NCI-H1436 (cell line): ENCODE measurements at regions not wholly inside any gene's neighbourhood (a gene's known extent, or its start where the extent isn't known, plus 50 kb on each side); places are given as distances from the start of the nearest gene placed in this dataset.
"Not testable (repeated sequence)": the region's sequence is repeated elsewhere in the genome, so short reads cannot be mapped to it uniquely, and the experiment has no call there.

Experiments
- DNase-seq: peaks from one replicate; lab custom pipeline; 2025; lab: John Stamatoyannopoulos, UW

GRCh38 chr6:22349051-22349450 lies 52.2 kb upstream of the PRL start:
- no peak for DNase-seq

- DNase-seq = no peak
These were observed 52.7 kb upstream of the PRL start for GRCh38 chr6:22349528-22349927.

- no peak for DNase-seq
These were observed 53.3 kb upstream of the PRL start for GRCh38 chr6:22350109-22350508.

- no peak for DNase-seq
These were observed 56.3 kb upstream of the PRL start for GRCh38 chr6:22353101-22353500.

- DNase-seq = no peak
These were observed 59.6 kb upstream of the PRL start for GRCh38 chr6:22356362-22356940.

GRCh38 chr6:22357724-22358189 lies 60.9 kb upstream of the PRL start:
- DNase-seq = no peak

- DNase-seq = no peak
These were observed 64.7 kb upstream of the PRL start for GRCh38 chr6:22361576-22361975.

- no peak for DNase-seq
These were observed 65.5 kb upstream of the PRL start for GRCh38 chr6:22362361-22362760.

GRCh38 chr6:22363166-22363713 lies 66.4 kb upstream of the PRL start:
- DNase-seq = no peak

- no peak for DNase-seq
These were observed 66.9 kb upstream of the PRL start for GRCh38 chr6:22363714-22364239.

GRCh38 chr6:22364306-22364705 lies 67.5 kb upstream of the PRL start:
- no peak for DNase-seq

GRCh38 chr6:22366214-22366613 lies 69.4 kb upstream of the PRL start:
- no peak for DNase-seq

GRCh38 chr6:22367346-22367745 lies 70.5 kb upstream of the PRL start:
- DNase-seq = no peak

GRCh38 chr6:22368794-22369193 lies 72.0 kb upstream of the PRL start:
- DNase-seq = no peak

- no peak for DNase-seq
These were observed 76.1 kb upstream of the PRL start for GRCh38 chr6:22372922-22373321.

GRCh38 chr6:22374950-22375349 lies 78.1 kb upstream of the PRL start:
- not testable (repeated sequence) for DNase-seq

- DNase-seq = not testable (repeated sequence)
These were observed 79.5 kb upstream of the PRL start for GRCh38 chr6:22376293-22376692.

- DNase-seq = not testable (repeated sequence)
These were observed 81.7 kb upstream of the PRL start for GRCh38 chr6:22378536-22378935.

- DNase-seq = no peak
These were observed 83.4 kb upstream of the PRL start for GRCh38 chr6:22380236-22380635.

GRCh38 chr6:22381845-22382544 lies 85.2 kb upstream of the PRL start:
- DNase-seq = no peak

- DNase-seq = no peak
These were observed 86.2 kb upstream of the PRL start for GRCh38 chr6:22383016-22383415.

GRCh38 chr6:22392711-22393110 lies 95.9 kb upstream of the PRL start:
- DNase-seq = no peak

- no peak for DNase-seq
These were observed 97.9 kb upstream of the PRL start for GRCh38 chr6:22394691-22395090.
